H1 (cell line): ENCODE measurements at regions not wholly inside any gene's neighbourhood (a gene's known extent, or its start where the extent isn't known, plus 50 kb on each side); places are given as distances from the start of the nearest gene placed in this dataset.

Source experiments
- ATF2 ChIP-seq: IDR thresholded peaks from 2 replicates; pipeline ENCODE4 v1.6.1; 2012; ENCODE audit warnings: low read length, inconsistent platforms
- CTCF ChIP-seq, 3 experiments: IDR thresholded peaks; 1 replicate in 2 of 3; 2 replicates in 1 of 3; pipeline versions ENCODE4 v1.5.1 to v1.6.1; 2011; ENCODE audit warnings: low read length in 3 of 3, mild to moderate bottlenecking in 3 of 3, inconsistent platforms in 2 of 3, low read depth in 1 of 3, moderate library complexity in 1 of 3; ENCODE audit not compliant: insufficient read depth in 1 of 3; ENCODE audit errors: control extremely low read depth in 1 of 3
- EZH2 ChIP-seq: fragments of 200-600 bp; sonication (generic); IDR thresholded peaks from 2 replicates; pipeline ENCODE4 v1.7.1; 2012; ENCODE audit warnings: low read depth, mild to moderate bottlenecking, moderate library complexity, low read length, inconsistent platforms; ENCODE audit not compliant: severe bottlenecking
- JUN ChIP-seq: IDR thresholded peaks from 2 replicates; pipeline ENCODE4 v1.6.1; 2011; ENCODE audit warnings: low read depth, mild to moderate bottlenecking, improper control_type of control experiment, low read length
- KDM1A ChIP-seq: fragments of 200-600, 300-600 bp; sonication (generic); IDR thresholded peaks from 2 replicates; pipeline ENCODE4 v1.7.1; 2016; ENCODE audit warnings: mild to moderate bottlenecking, low read length, borderline replicate concordance
- POLR2A ChIP-seq, 2 experiments: IDR thresholded peaks; 1 replicate in 1 of 2; 2 replicates in 1 of 2; pipeline ENCODE4 v1.6.1; 2011; ENCODE audit warnings: low read depth in 2 of 2, low read length in 2 of 2, mild to moderate bottlenecking in 2 of 2; ENCODE audit errors: control extremely low read depth in 1 of 2
- POLR2AphosphoS5 ChIP-seq: IDR thresholded peaks from 2 replicates; pipeline ENCODE4 v1.6.1; 2011; ENCODE audit warnings: low read depth, low read length
- RAD21 ChIP-seq, 2 experiments: IDR thresholded peaks in 1 of 2; conservative IDR thresholded peaks in 1 of 2; 2 replicates each; pipeline ENCODE4 v1.6.1; 2011; ENCODE audit warnings: low read depth in 2 of 2, low read length in 2 of 2, improper control_type of control experiment in 1 of 2, inconsistent platforms in 1 of 2, mild to moderate bottlenecking in 1 of 2, moderate library complexity in 1 of 2
- SIRT6 ChIP-seq: IDR thresholded peaks from one replicate; pipeline ENCODE4 v1.7.1; 2012; ENCODE audit warnings: low read length, inconsistent platforms
- ZNF274 ChIP-seq: IDR thresholded peaks from 2 replicates; pipeline ENCODE4 v1.7.0; 2012; ENCODE audit warnings: low read length, borderline replicate concordance; ENCODE audit errors: extremely low read depth
- TF ChIP-seq, protein P1 (sequence below): IDR thresholded peaks from 2 replicates; pipeline ENCODE4 v1.6.1; 2012; ENCODE audit warnings: inconsistent platforms
- TF ChIP-seq, protein P2 (sequence below): IDR thresholded peaks from 2 replicates; pipeline ENCODE4 v1.6.1; 2012; ENCODE audit warnings: inconsistent platforms

DNA sequence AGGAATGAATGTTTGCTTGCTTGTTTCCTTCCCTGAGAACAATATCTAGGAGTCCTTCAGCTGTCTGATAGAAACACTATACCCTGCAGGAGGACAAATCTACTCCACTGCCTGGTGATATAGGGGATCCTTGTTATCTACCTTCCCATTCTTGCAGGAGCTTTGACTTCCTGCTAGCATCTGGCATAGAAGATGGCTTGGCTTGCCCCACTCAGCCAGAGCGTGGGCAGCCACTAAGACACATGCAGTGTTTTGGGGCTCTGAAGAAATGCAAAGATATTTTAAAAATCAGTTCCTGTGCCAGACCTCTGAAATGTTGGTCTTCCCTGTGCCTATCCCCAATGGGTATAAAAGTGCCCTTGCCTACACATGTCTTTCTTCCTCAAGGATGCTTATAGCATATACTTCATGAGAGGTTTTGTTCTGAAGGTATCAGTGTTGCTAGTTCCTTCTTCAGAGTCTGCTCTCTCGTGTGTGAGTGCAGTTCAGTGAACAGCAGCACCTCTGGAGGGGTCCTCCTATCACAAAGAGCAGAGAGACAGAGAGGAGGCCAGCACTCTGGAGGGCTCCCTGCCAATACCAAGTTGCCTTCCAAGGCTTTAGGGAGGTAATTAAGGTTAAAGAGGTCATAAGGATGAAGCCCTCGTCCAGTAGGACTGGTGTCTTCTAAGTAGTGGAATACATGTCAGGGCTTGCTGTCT is 149.1 kb upstream of the CALCR start:
- TF ChIP-seq, protein P1, sequence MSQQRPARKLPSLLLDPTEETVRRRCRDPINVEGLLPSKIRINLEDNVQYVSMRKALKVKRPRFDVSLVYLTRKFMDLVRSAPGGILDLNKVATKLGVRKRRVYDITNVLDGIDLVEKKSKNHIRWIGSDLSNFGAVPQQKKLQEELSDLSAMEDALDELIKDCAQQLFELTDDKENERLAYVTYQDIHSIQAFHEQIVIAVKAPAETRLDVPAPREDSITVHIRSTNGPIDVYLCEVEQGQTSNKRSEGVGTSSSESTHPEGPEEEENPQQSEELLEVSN, result no peak
- TF ChIP-seq CTCF (IDR thresholded peaks at IDR 0.05; ENCODE audit: control extremely low read depth in 1 of 3, insufficient read depth in 1 of 3, low read depth in 1 of 3, low read length in 3 of 3) (no peak), POLR2AphosphoS5 (no peak), EZH2 (no peak), SIRT6 (no peak), POLR2A (IDR thresholded peaks at IDR 0.05; ENCODE audit: control extremely low read depth in 1 of 2, low read depth in 2 of 2, low read length in 2 of 2) (no peak), ATF2 (no peak), ZNF274 (no peak), JUN (no peak), KDM1A (no peak), RAD21 (IDR thresholded peaks at IDR 0.05 in 1 of 2, conservative IDR thresholded peaks at IDR 0.05 in 1 of 2; ENCODE audit: low read depth in 2 of 2, low read length in 2 of 2) (no peak)
- TF ChIP-seq, protein P2, sequence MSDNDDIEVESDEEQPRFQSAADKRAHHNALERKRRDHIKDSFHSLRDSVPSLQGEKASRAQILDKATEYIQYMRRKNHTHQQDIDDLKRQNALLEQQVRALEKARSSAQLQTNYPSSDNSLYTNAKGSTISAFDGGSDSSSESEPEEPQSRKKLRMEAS, result no peak
